Femur (tissue), 1 donor: ENCODE measurements at regions not wholly inside any gene's neighbourhood (a gene's known extent, or its start where the extent isn't known, plus 50 kb on each side); places are given as distances from the start of the nearest gene placed in this dataset.

Source experiments
- DNase-seq: peaks from one replicate; pipeline ENCODE4 v3.0.0-alpha.2; 2017

GRCh38 chr20:25135031-25135430, 53.1 kb upstream of the VSX1 start:
- no peak for DNase-seq

- no peak for DNase-seq
Observed at GRCh38 chr20:25136056-25136455, 54.1 kb upstream of the VSX1 start.

DNA sequence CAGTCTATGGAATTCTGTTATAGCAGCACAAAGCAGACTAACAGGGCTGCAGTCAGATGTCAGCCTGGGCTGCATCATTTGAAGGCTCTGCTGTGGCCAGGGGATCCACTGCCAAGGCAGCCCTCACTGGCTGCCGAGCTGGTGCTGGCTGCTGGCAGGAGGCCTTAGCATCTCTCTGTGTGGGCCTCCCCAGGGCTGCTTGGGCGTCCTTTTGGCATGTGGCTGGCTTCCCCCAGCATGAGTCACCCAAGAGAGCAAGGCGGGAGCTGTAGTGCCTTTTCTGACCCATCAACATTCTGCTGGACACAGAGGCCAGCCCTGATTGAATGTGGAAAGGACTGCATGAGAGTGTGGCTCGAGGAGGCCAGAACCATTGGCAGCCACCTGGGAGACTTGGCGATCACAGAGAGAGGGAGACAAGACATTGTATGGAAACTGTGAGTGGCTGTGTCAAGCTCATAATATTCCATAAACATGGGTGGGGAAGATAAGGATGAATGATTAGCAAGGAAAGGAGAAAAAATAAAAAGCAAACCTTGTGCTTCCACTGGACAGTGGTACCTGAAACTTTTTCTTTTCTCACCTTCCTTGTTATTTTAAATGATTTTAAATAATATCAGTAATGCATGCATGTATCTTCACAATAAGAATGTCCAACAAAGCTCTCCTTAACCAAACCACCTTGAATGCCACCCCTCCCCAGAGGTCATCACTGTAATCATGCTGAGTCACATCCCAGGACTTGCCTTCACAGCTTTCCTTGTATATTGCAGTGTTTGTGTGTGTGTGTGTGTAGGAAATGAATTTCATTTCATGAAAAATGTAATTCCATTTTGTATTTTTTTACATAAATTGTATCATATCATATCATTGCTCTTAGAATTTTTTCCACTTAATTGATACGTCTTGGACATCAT, 55.0 kb upstream of the VSX1 start:
- peak; percentile 58 for DNase-seq

- DNase-seq, result no peak
Observed at GRCh38 chr20:25139029-25139705, 56.3 kb upstream of the ENTPD6 start.

DNA sequence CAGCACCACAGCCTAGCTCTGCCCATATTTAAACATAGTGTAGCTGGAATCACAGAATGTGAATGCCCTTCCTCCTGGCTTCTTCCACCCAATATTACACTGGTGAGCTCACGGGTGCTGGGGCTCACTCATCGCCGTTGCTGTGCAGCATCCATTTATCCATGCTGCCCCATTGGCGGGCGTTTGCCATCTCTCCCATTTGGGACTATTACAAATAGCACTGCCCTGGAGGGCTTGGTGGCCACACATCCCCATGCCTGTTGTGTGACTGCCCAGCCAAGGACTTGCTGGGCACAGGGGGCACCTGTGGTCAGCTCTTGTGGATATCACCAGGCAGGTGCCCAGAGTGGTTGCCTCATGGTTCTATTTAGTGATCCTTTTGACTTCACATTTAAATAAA, 54.5 kb upstream of the ENTPD6 start:
- DNase-seq, result no peak

GRCh38 chr20:25142435-25142834, 53.1 kb upstream of the ENTPD6 start:
- DNase-seq, result no peak

- peak; percentile 51 for DNase-seq
Observed at GRCh38 chr20:25145131-25145530, 50.4 kb upstream of the ENTPD6 start.
